Fibroblast of lung (primary cell): ENCODE measurements at regions not wholly inside any gene's neighbourhood (a gene's known extent, or its start where the extent isn't known, plus 50 kb on each side); places are given as distances from the start of the nearest gene placed in this dataset.

ENCODE experiments used
- DNase-seq, 2 donors: peaks; one replicate each; pipeline versions ENCODE4 v3.0.0 to v3.0.0-alpha.2; 2010; ENCODE audit warnings: low read depth in 2 of 2
- H2AFZ ChIP-seq: 2 replicates; pipeline ENCODE4 v1.5.1; 2012; ENCODE audit warnings: low read length, control low read depth, inconsistent platforms
- H3K27ac ChIP-seq: 2 replicates; pipeline ENCODE4 v1.5.1; 2011; ENCODE audit warnings: low read length, control low read depth; ENCODE audit not compliant: insufficient read depth
- H3K27me3 ChIP-seq: 2 replicates; pipeline ENCODE4 v1.5.1; 2011; ENCODE audit warnings: mild to moderate bottlenecking, low read length; ENCODE audit not compliant: control insufficient read depth, insufficient read depth
- H3K36me3 ChIP-seq: 2 replicates; pipeline ENCODE4 v1.5.1; 2011; ENCODE audit warnings: low read length; ENCODE audit not compliant: control insufficient read depth, insufficient read depth
- H3K4me1 ChIP-seq: 2 replicates; pipeline ENCODE4 v1.5.1; 2011; ENCODE audit warnings: low read length; ENCODE audit not compliant: control insufficient read depth, insufficient read depth; ENCODE audit errors: extremely low read depth
- H3K4me2 ChIP-seq: 2 replicates; pipeline ENCODE4 v1.5.1; 2011; ENCODE audit warnings: low read length, control low read depth; ENCODE audit not compliant: insufficient read depth; ENCODE audit errors: extremely low read depth
- H3K4me3 ChIP-seq, 4 experiments: fragments of 200-600 bp in 1 of 4; sonication (generic) in 1 of 4; replicated peaks in 1 of 4; 2 replicates each; pipeline ENCODE4 v1.5.1; 2011 to 2016; ENCODE audit warnings: low read length in 4 of 4, low read depth in 3 of 4, mild to moderate bottlenecking in 3 of 4, control low read depth in 2 of 4, inconsistent platforms in 1 of 4, mixed read lengths in 1 of 4; ENCODE audit not compliant: insufficient read depth in 1 of 4; ENCODE audit errors: control extremely low read depth in 1 of 4
- H3K79me2 ChIP-seq: 2 replicates; pipeline ENCODE4 v1.5.1; 2012; ENCODE audit warnings: mild to moderate bottlenecking, low read length, inconsistent platforms; ENCODE audit not compliant: control insufficient read depth, insufficient read depth
- H3K9ac ChIP-seq: 2 replicates; pipeline ENCODE4 v1.5.1; 2011; ENCODE audit warnings: mild to moderate bottlenecking, low read length, control low read depth; ENCODE audit not compliant: insufficient read depth
- H3K9me3 ChIP-seq: 2 replicates; pipeline ENCODE4 v1.5.1; 2012; ENCODE audit warnings: low read depth, low read length; ENCODE audit not compliant: control insufficient read depth, insufficient read depth
- H4K20me1 ChIP-seq: 2 replicates; pipeline ENCODE4 v1.5.1; 2011; ENCODE audit warnings: low read length; ENCODE audit not compliant: control insufficient read depth, insufficient read depth; ENCODE audit errors: extremely low read depth
- EZH2 ChIP-seq: IDR thresholded peaks from 2 replicates; pipeline ENCODE4 v1.5.1; 2012; ENCODE audit warnings: low read length, control low read depth, mild to moderate bottlenecking; ENCODE audit errors: missing control alignments
- TF ChIP-seq, protein P1 (sequence below), 2 donors: IDR thresholded peaks in 1 of 2; conservative IDR thresholded peaks in 1 of 2; 1 replicate in 1 of 2; 2 replicates in 1 of 2; pipeline ENCODE4 v1.5.1; 2011 to 2012; ENCODE audit warnings: low read length in 2 of 2, control low read depth in 1 of 2, inconsistent platforms in 1 of 2, low read depth in 1 of 2, mild to moderate bottlenecking in 1 of 2

DNA sequence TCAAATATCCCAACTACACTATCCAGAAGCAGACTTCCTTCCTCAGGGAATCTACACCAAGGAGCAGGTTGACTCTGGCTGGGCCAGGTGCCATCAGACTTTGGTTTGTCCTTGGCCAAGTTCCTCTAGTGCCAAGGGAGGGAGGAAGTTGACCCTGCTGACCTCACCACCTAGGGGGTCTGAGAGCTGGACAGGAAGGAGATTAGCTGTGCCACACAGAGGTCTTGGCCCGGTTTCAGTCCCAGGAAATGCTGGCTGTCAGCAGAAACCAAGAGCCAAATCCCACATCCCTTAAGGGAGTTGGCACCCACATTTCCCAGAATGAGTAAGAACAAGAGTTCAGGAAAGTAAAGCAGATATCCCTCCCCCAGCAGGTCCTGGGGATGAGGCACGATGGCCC lies 178.2 kb downstream of the SALL1 start:
- no peaks in the 10 kb centered on the region for H3K4me1 ChIP-seq
- no peak for DNase-seq
- H3K27ac ChIP-seq, result no peak overlapping the region
- no peaks in the 10 kb centered on the region for H3K9me3 ChIP-seq
- H3K79me2 ChIP-seq, result no peaks in the 10 kb centered on the region
- no peak overlapping the region for H3K4me3 ChIP-seq
- H3K4me2 ChIP-seq, result no peak overlapping the region
- no peak for TF ChIP-seq EZH2
- TF ChIP-seq, protein P1, sequence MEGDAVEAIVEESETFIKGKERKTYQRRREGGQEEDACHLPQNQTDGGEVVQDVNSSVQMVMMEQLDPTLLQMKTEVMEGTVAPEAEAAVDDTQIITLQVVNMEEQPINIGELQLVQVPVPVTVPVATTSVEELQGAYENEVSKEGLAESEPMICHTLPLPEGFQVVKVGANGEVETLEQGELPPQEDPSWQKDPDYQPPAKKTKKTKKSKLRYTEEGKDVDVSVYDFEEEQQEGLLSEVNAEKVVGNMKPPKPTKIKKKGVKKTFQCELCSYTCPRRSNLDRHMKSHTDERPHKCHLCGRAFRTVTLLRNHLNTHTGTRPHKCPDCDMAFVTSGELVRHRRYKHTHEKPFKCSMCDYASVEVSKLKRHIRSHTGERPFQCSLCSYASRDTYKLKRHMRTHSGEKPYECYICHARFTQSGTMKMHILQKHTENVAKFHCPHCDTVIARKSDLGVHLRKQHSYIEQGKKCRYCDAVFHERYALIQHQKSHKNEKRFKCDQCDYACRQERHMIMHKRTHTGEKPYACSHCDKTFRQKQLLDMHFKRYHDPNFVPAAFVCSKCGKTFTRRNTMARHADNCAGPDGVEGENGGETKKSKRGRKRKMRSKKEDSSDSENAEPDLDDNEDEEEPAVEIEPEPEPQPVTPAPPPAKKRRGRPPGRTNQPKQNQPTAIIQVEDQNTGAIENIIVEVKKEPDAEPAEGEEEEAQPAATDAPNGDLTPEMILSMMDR (conservative IDR thresholded peaks at IDR 0.05 in 1 of 2, IDR thresholded peaks at IDR 0.05 in 1 of 2; ENCODE audit: low read depth in 1 of 2, low read length in 2 of 2), result no peak
- no peaks in the 10 kb centered on the region for H3K36me3 ChIP-seq
- H3K27me3 ChIP-seq, result no peaks in the 10 kb centered on the region
- no peaks in the 10 kb centered on the region for H4K20me1 ChIP-seq
- no peak overlapping the region for H3K9ac ChIP-seq
- no peak overlapping the region for H2AFZ ChIP-seq

- Histone ChIP-seq H3K9me3 (no peaks in the 10 kb centered on the region), H3K27me3 (no peaks in the 10 kb centered on the region), H3K4me2 (no peak overlapping the region), H4K20me1 (no peaks in the 10 kb centered on the region), H2AFZ (no peak overlapping the region), H3K9ac (no peak overlapping the region), H3K4me3 (no peak overlapping the region), H3K36me3 (no peaks in the 10 kb centered on the region), H3K27ac (no peak overlapping the region), H3K79me2 (no peaks in the 10 kb centered on the region), H3K4me1 (no peaks in the 10 kb centered on the region)
- no peak for TF ChIP-seq EZH2
- TF ChIP-seq, protein P1 (conservative IDR thresholded peaks at IDR 0.05 in 1 of 2, IDR thresholded peaks at IDR 0.05 in 1 of 2; ENCODE audit: low read depth in 1 of 2, low read length in 2 of 2), result no peak
- DNase-seq, result no peak
These were observed 180.8 kb downstream of the SALL1 start for GRCh38 chr16:50970281-50970680.

DNA sequence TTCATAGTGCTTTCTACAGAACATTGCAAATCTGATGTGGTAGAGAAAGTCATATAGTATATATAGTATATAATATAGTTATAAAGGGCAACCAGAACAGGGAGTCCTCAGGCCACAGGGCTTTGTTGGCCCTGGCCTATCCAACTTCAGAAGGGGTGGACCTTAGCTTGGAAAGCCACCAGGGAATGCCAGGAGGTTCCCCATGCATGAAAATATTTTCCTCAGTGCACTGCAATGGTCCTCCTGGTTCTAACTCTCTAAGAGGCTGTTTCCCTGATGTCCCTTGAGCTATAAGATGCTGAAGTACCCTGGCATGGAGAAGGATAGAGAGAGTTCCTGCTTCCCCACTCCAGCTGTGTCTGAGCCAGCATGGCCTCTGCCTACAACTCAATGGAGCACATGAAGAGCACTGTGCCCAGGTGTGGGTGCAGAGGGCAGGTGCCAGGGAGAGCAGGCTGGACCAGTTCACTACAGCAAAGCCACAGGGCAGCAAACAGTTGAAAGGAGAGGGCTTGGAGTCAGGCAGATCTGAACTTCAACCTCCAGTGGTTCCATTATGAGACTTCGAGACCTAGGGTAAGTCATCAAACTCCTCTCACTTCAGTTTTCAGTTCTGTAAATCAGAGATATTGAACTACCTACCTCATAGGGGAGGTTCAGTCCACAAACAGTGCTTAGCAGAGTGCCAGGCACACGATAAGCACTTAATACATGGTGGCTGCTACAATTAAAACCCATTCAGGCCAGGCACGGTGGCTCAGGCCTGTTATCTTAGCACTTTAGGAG lies 183.1 kb downstream of the SALL1 start:
- Histone ChIP-seq H3K79me2 (no peaks in the 10 kb centered on the region), H3K27ac (no peak overlapping the region)

More for the DNA sequence above, 183.1 kb downstream of the SALL1 start:
- no peak overlapping the region for H3K4me2 ChIP-seq
- TF ChIP-seq, protein P1 (conservative IDR thresholded peaks at IDR 0.05 in 1 of 2, IDR thresholded peaks at IDR 0.05 in 1 of 2; ENCODE audit: low read depth in 1 of 2, low read length in 2 of 2), result no peak
- no peak for TF ChIP-seq EZH2
- no peaks in the 10 kb centered on the region for H3K4me1 ChIP-seq
- H2AFZ ChIP-seq, result no peak overlapping the region
- H3K4me3 ChIP-seq, result no peak overlapping the region
- H3K9me3 ChIP-seq, result no peaks in the 10 kb centered on the region
- H3K27me3 ChIP-seq, result no peaks in the 10 kb centered on the region
- no peak overlapping the region for H3K9ac ChIP-seq
- no peak for DNase-seq
- no peaks in the 10 kb centered on the region for H3K36me3 ChIP-seq
- H4K20me1 ChIP-seq, result no peaks in the 10 kb centered on the region
